Neuronal stem cell (in vitro differentiated cells): ENCODE measurements at regions not wholly inside any gene's neighbourhood (a gene's known extent, or its start where the extent isn't known, plus 50 kb on each side); places are given as distances from the start of the nearest gene placed in this dataset.

Experiments used
- DNase-seq: peaks from one replicate; pipeline ENCODE4 v3.0.0-alpha.2; 2013; ENCODE audit warnings: low spot score
- H2AFZ ChIP-seq: one replicate; pipeline ENCODE4 v1.6.1; 2013; ENCODE audit warnings: mild to moderate bottlenecking, low read length, inconsistent platforms
- H2AK5ac ChIP-seq: 2 replicates; pipeline ENCODE4 v1.6.1; 2013; ENCODE audit warnings: low read depth, mild to moderate bottlenecking, inconsistent platforms, low read length, moderate library complexity, mixed read lengths
- H2BK120ac ChIP-seq: 2 replicates; pipeline ENCODE4 v1.6.1; 2013; ENCODE audit warnings: low read depth, mild to moderate bottlenecking, inconsistent platforms, low read length, moderate library complexity, mixed read lengths
- H2BK12ac ChIP-seq: one replicate; pipeline ENCODE4 v1.6.1; 2013; ENCODE audit warnings: low read length, inconsistent platforms
- H2BK15ac ChIP-seq: 2 replicates; pipeline ENCODE4 v1.6.1; 2013; ENCODE audit warnings: mild to moderate bottlenecking, low read length, inconsistent platforms, mixed read lengths
- H2BK5ac ChIP-seq: one replicate; pipeline ENCODE4 v1.6.1; 2013; ENCODE audit warnings: inconsistent platforms, mild to moderate bottlenecking, low read length, moderate library complexity
- H3K14ac ChIP-seq: one replicate; pipeline ENCODE4 v1.6.1; 2013; ENCODE audit warnings: low read length, inconsistent platforms
- H3K18ac ChIP-seq: 2 replicates; pipeline ENCODE4 v1.6.1; 2013; ENCODE audit warnings: low read length, inconsistent platforms
- H3K23ac ChIP-seq: 2 replicates; pipeline ENCODE4 v1.6.1; 2013; ENCODE audit warnings: low read depth, mild to moderate bottlenecking, mixed read lengths, low read length, inconsistent platforms; ENCODE audit not compliant: poor library complexity
- H3K27ac ChIP-seq: replicated peaks from 3 replicates; pipeline ENCODE4 v1.5.1; 2013; ENCODE audit warnings: low read length, inconsistent platforms
- H3K27me3 ChIP-seq, 3 experiments: 2 replicates each; pipeline ENCODE4 v1.6.1; 2013; ENCODE audit warnings: low read length in 3 of 3, mild to moderate bottlenecking in 2 of 3, inconsistent platforms in 1 of 3, low read depth in 1 of 3, mixed read lengths in 1 of 3, moderate library complexity in 1 of 3; ENCODE audit not compliant: control insufficient read depth in 3 of 3, insufficient read depth in 3 of 3
- H3K36me3 ChIP-seq, 2 donors: replicated peaks in 1 of 2; 2 replicates each; pipeline ENCODE4 v1.6.1; 2013; ENCODE audit warnings: low read length in 2 of 2; ENCODE audit not compliant: control insufficient read depth in 2 of 2, insufficient read depth in 2 of 2
- H3K4ac ChIP-seq: 2 replicates; pipeline ENCODE4 v1.6.1; 2013; ENCODE audit warnings: inconsistent platforms, mild to moderate bottlenecking, low read length, moderate library complexity
- H3K4me1 ChIP-seq, 2 donors: 1 replicate in 1 of 2; 2 replicates in 1 of 2; pipeline ENCODE4 v1.6.1; 2013; ENCODE audit warnings: low read length in 2 of 2, low read depth in 1 of 2; ENCODE audit not compliant: control insufficient read depth in 2 of 2, insufficient read depth in 1 of 2
- H3K4me2 ChIP-seq: one replicate; pipeline ENCODE4 v1.6.1; 2013; ENCODE audit warnings: mild to moderate bottlenecking, low read length, inconsistent platforms; ENCODE audit not compliant: insufficient read depth, poor library complexity, severe bottlenecking
- H3K4me3 ChIP-seq, 2 donors: 2 replicates each; pipeline ENCODE4 v1.5.1; 2013; ENCODE audit warnings: low read length in 2 of 2, mild to moderate bottlenecking in 2 of 2, inconsistent platforms in 1 of 2, moderate library complexity in 1 of 2
- H3K79me1 ChIP-seq: one replicate; pipeline ENCODE4 v1.6.1; 2013; ENCODE audit warnings: low read depth, mild to moderate bottlenecking, inconsistent platforms, low read length, moderate library complexity
- H3K9ac ChIP-seq: one replicate; pipeline ENCODE4 v1.6.1; 2013; ENCODE audit warnings: mild to moderate bottlenecking, low read depth, low read length, inconsistent platforms; ENCODE audit not compliant: poor library complexity
- H3K9me3 ChIP-seq, 2 donors: replicated peaks in 1 of 2; 2 replicates each; pipeline versions ENCODE3 to v1.6.1; 2013; ENCODE audit warnings: low read length in 2 of 2, mild to moderate bottlenecking in 2 of 2, inconsistent platforms in 1 of 2, low read depth in 1 of 2, mixed read lengths in 1 of 2, moderate library complexity in 1 of 2; ENCODE audit not compliant: control insufficient read depth in 2 of 2, insufficient read depth in 1 of 2
- H4K8ac ChIP-seq: one replicate; pipeline ENCODE4 v1.6.1; 2013; ENCODE audit warnings: low read depth, mild to moderate bottlenecking, inconsistent platforms, low read length, moderate library complexity
- H4K91ac ChIP-seq: one replicate; pipeline ENCODE4 v1.6.1; 2013; ENCODE audit warnings: low read length, low read depth, mild to moderate bottlenecking, inconsistent platforms; ENCODE audit not compliant: poor library complexity
- WGBS, 2 donors: extraction: QIAGEN DNeasy Blood & Tissue Kit; methylation state at CpG; one replicate each; pipeline ENCODE4 v1.1.7; 2013; ENCODE audit warnings: missing lambda C conversion rate in 2 of 2, mixed read lengths in 1 of 2; ENCODE audit not compliant: insufficient read length in 2 of 2, insufficient replicate concordance in 1 of 2; ENCODE audit errors: extremely low coverage in 2 of 2; 5-methylcytosine and 5-hydroxymethylcytosine counted together

- Histone ChIP-seq H2AFZ (no peak overlapping the region), H2AK5ac (no peak overlapping the region), H2BK12ac (no peak overlapping the region), H4K8ac (no peak overlapping the region), H3K4ac (no peak overlapping the region), H3K4me3 (no peak overlapping the region), H3K27ac (no peak overlapping the region), H3K14ac (no peak overlapping the region), H3K9me3 (peaks cover 0 to 5% of the 10 kb centered on the region in 2 donors), H4K91ac (no peak overlapping the region), H3K23ac (no peak overlapping the region), H3K18ac (no peak overlapping the region), H2BK15ac (no peak overlapping the region), H3K9ac (no peak overlapping the region), H3K4me1 (peaks cover 5 to 10% of the 10 kb centered on the region in 2 donors), H2BK5ac (no peak overlapping the region), H3K27me3 (no peaks in the 10 kb centered on the region), H3K36me3 (no peaks in the 10 kb centered on the region), H3K79me1 (no peaks in the 10 kb centered on the region), H3K4me2 (no peak overlapping the region), H2BK120ac (no peak overlapping the region)
- WGBS, 2 donors = no CpG with 5 or more reads among the region's 3 CpGs
- DNase-seq = no peak
Measured at GRCh38 chr14:32022938-32023466, 54.1 kb upstream of the ARHGAP5 start.

GRCh38 chr14:32023540-32023939 is 53.6 kb upstream of the ARHGAP5 start:
- H3K4me2 ChIP-seq = no peak overlapping the region
- peaks cover 0 to 5% of the 10 kb centered on the region in 2 donors for H3K9me3 ChIP-seq
- no peak overlapping the region for H2BK15ac ChIP-seq
- H3K4me1 ChIP-seq = peaks cover 1 to 10% of the 10 kb centered on the region in 2 donors
- no peak overlapping the region for H3K4me3 ChIP-seq
- no peak overlapping the region for H3K18ac ChIP-seq
- H2AK5ac ChIP-seq = no peak overlapping the region
- no peaks in the 10 kb centered on the region for H3K27me3 ChIP-seq
- no peak overlapping the region for H2BK120ac ChIP-seq
- WGBS, 2 donors = no CpG with 5 or more reads among the region's 3 CpGs
- no peaks in the 10 kb centered on the region for H3K79me1 ChIP-seq
- H4K91ac ChIP-seq = no peak overlapping the region
- H3K23ac ChIP-seq = no peak overlapping the region
- DNase-seq = no peak
- H3K9ac ChIP-seq = no peak overlapping the region
- no peak overlapping the region for H2BK5ac ChIP-seq
- H2BK12ac ChIP-seq = no peak overlapping the region
- H3K27ac ChIP-seq = no peak overlapping the region
- H3K4ac ChIP-seq = no peak overlapping the region
- H3K36me3 ChIP-seq = no peaks in the 10 kb centered on the region
- no peak overlapping the region for H3K14ac ChIP-seq
- no peak overlapping the region for H2AFZ ChIP-seq
- no peak overlapping the region for H4K8ac ChIP-seq

GRCh38 chr14:32027255-32027939 is 49.7 kb upstream of the ARHGAP5 start:
- Histone ChIP-seq H3K4me2 (no peak overlapping the region), H4K91ac (no peak overlapping the region), H2BK12ac (no peak overlapping the region), H3K36me3 (no peaks in the 10 kb centered on the region), H2BK5ac (no peak overlapping the region), H3K9ac (no peak overlapping the region), H2BK120ac (no peak overlapping the region), H3K4me1 (peaks cover 0 to 3% of the 10 kb centered on the region in 2 donors), H2AFZ (no peak overlapping the region), H3K4ac (no peak overlapping the region), H3K27ac (no peak overlapping the region), H3K79me1 (no peaks in the 10 kb centered on the region), H3K9me3 (no peaks in the 10 kb centered on the region), H2AK5ac (no peak overlapping the region), H4K8ac (no peak overlapping the region), H3K18ac (no peak overlapping the region), H3K23ac (no peak overlapping the region), H3K27me3 (no peaks in the 10 kb centered on the region), H3K14ac (no peak overlapping the region), H2BK15ac (no peak overlapping the region), H3K4me3 (no peak overlapping the region)
- WGBS, 2 donors = no CpG with 5 or more reads among the region's 5 CpGs
- no peak for DNase-seq
